Heart right ventricle (tissue), 16 donors: ENCODE measurements at regions not wholly inside any gene's neighbourhood (a gene's known extent, or its start where the extent isn't known, plus 50 kb on each side); places are given as distances from the start of the nearest gene placed in this dataset.

Experiments
- ATAC-seq, 8 donors: fragments of 200-7000 bp; cut with Tn5 transposase; one replicate each; pipeline ENCODE4 v1.9.1; 2020; ENCODE audit warnings: mild to moderate bottlenecking in 8 of 8, moderate library complexity in 8 of 8, moderate number of reproducible peaks in 1 of 8
- DNase-seq, 2 donors: peaks; one replicate each; pipeline ENCODE4 v3.0.0-alpha.2; 2020
- H3K27ac ChIP-seq, 10 donors: fragments of 200-600 bp; sonication (generic) in 2 of 10; one replicate each; pipeline versions ENCODE4 v1.5.0 to v1.8.0; 2020 to 2022; ENCODE audit warnings: mild to moderate bottlenecking in 3 of 10
- H3K27me3 ChIP-seq, 7 donors: fragments of 200-600 bp; one replicate each; pipeline ENCODE4 v1.8.0; 2021 to 2022; ENCODE audit warnings: mild to moderate bottlenecking in 2 of 7
- H3K36me3 ChIP-seq, 9 donors: fragments of 200-600 bp; sonication (generic) in 1 of 9; one replicate each; pipeline versions ENCODE4 v1.5.0 to v1.8.0; 2020 to 2022; ENCODE audit warnings: mild to moderate bottlenecking in 2 of 9
- H3K4me1 ChIP-seq, 9 donors: fragments of 200-600 bp; sonication (generic) in 1 of 9; one replicate each; pipeline versions ENCODE4 v1.5.0 to v1.8.0; 2020 to 2022; ENCODE audit warnings: mild to moderate bottlenecking in 4 of 9
- H3K4me3 ChIP-seq, 10 donors: fragments of 200-600 bp; sonication (generic) in 2 of 10; one replicate each; pipeline versions ENCODE4 v1.5.0 to v1.8.0; 2020 to 2022; ENCODE audit warnings: mild to moderate bottlenecking in 7 of 10, moderate library complexity in 2 of 10
- H3K9me3 ChIP-seq, 11 donors: fragments of 200-600 bp in 10 of 11; sonication (generic) in 2 of 11; one replicate each; pipeline versions ENCODE4 v1.5.0 to v1.8.0; 2013 to 2022; ENCODE audit warnings: mild to moderate bottlenecking in 2 of 11, control low read depth in 1 of 11, moderate library complexity in 1 of 11
- CTCF ChIP-seq, 9 donors: fragments of 200-600 bp; sonication (generic) in 2 of 9; IDR thresholded peaks; one replicate each; pipeline versions ENCODE4 v1.5.0 to v1.8.0; 2021 to 2022; ENCODE audit warnings: antibody characterized with exemption in 9 of 9, mild to moderate bottlenecking in 5 of 9, moderate library complexity in 1 of 9
- WGBS, 2 donors: extraction: QIAGEN DNeasy Blood & Tissue Kit; methylation state at CpG; one replicate each; pipeline ENCODE4 v1.1.7; 2013; ENCODE audit warnings: inconsistent platforms in 1 of 2; 5-methylcytosine and 5-hydroxymethylcytosine counted together
- intact Hi-C, 10 donors: fragments of 100-400 bp; cut with DNase I; formaldehyde crosslinking; loops; one replicate each; pipeline versions ENCODE4 v1.11.1 to v1.14.2; 2022
- donor health status: Arrhythmogenic right ventricular cardiomyopathy.
- donor health status: ischemic (EF 13 %, LVEDD 7.1; RV severe dilation, severe dysfunction).
- donor health status: healthy with polysubstance abuse.
- donor health status: DM: no; HTN: yes; CAD: no.
- donor health status: DM: no; HTN: no; CAD: no.
- donor health status: ischemic (EF 25% LVEDD 6.9; RV normal size, moderate dysfunction).
- donor health status: ischemic (EF 25% LVEDD 5.7; RV mildly dilated, moderate dysfunction).
- donor health status: healthy.
- donor health status: DM: yes; HTN: yes; CAD: no.
- donor health status: Ischemic cardiomyopathy.
- donor health status: ischemic (EF 35%, LVEDD 5.7; RV mildly dilated, moderate dysfunction).
- donor health status: nonischemic (EF 11% LVEDD 7.7; RV severe dilation, severe dysfunction).
- donor health status: DM: yes; HTN: yes; CAD: no.
- donor health status: PGD.
- donor health status: ischemic (EF 29% LVEDD 5.4; RV normal size, mild dysfunction).
- donor health status: nonischemic (EF 23%, LVEDD 6.1; RV moderate dilation, normal function).

- intact Hi-C loops, result no loop called here
- no peak for ATAC-seq
- Histone ChIP-seq H3K27me3 (peaks cover 0 to 12% (median 0%) of the 10 kb centered on the region in 7 donors), H3K9me3 (peaks cover 0 to 11% (median 0%) of the 10 kb centered on the region in 11 donors), H3K4me3 (no peak overlapping the region), H3K36me3 (no peaks in the 10 kb centered on the region), H3K4me1 (no peaks in the 10 kb centered on the region), H3K27ac (no peak overlapping the region)
- TF ChIP-seq CTCF (IDR thresholded peaks at IDR 0.05), result no peak
- no peak for DNase-seq
- 60 to 66% methylated on average over 3 of the region's 3 CpGs for WGBS, 2 donors
Measured at GRCh38 chr17:72253597-72253996, 132.8 kb downstream of the SOX9 start.

DNA sequence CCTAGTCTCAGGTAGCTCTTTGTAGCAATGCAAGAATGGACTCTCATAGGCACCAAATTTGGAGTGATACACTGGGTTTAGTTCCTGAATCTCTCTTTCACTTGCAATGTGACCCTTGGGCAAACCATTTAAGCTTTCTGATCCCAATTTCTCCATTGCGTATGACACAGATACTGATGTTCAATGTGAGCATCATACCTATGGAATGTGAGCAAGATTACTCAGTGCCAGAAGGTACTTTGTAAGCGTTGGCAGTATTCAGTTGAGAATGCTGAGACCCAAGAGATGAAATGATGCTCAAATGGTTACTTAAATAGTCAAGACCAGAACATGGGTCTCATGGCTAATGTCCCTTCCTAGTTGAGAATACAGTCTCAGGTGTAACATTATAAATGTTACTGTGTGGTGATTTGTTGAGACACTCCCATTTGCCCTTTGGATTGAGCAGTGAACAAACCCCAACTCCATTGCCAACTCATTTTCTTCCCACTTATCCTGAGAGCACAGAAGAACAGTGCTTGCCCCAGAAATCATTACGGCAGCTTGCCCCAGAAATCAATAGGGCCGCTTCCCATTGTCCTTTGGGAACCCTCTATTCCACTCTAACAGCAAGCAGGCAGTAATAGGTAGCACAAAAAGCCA is 134.1 kb downstream of the SOX9 start:
- H3K9me3 ChIP-seq, result peaks cover 0 to 11% (median 0%) of the 10 kb centered on the region in 11 donors
- DNase-seq, result no peak
- TF ChIP-seq CTCF (IDR thresholded peaks at IDR 0.05), result no peak
- no peak for ATAC-seq
- H3K4me3 ChIP-seq, result no peak overlapping the region
- peaks cover 0 to 9% (median 0%) of the 10 kb centered on the region in 7 donors for H3K27me3 ChIP-seq
- no peaks in the 10 kb centered on the region for H3K4me1 ChIP-seq
- WGBS, 2 donors, result 89 to 90% methylated on average over 4 of the region's 4 CpGs
- intact Hi-C loops, result no loop called here
- no peaks in the 10 kb centered on the region for H3K36me3 ChIP-seq
- no peak overlapping the region for H3K27ac ChIP-seq

DNA sequence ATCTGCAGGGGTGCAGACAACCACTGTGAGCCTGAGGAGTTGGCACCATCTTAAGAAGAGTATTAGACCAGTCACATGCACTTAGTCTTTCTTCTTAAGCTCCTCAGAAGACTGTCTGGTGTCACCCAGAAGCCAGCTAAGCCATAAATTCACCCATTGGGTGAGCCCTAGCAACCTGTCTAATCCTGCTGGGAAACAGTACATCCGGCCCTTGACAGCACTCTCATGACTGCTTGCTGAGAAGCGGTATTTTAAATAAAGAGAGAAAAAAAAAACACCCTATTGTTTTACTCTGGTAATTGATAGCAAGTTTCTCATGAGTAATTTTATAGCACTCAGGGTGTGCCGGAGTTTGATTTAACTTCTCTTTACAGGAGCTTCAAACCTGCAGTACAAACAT is 134.7 kb downstream of the SOX9 start:
- Histone ChIP-seq H3K27ac (no peak overlapping the region), H3K27me3 (peaks cover 0 to 9% (median 0%) of the 10 kb centered on the region in 7 donors), H3K4me1 (no peaks in the 10 kb centered on the region), H3K9me3 (peaks cover 0 to 11% (median 0%) of the 10 kb centered on the region in 11 donors), H3K4me3 (no peak overlapping the region), H3K36me3 (no peaks in the 10 kb centered on the region)
- no peak for DNase-seq
- ATAC-seq, result no peak
- no peak for TF ChIP-seq CTCF (IDR thresholded peaks at IDR 0.05)
- intact Hi-C loops, result no loop called here
- WGBS, 2 donors, result 81 to 86% methylated on average over 3 of the region's 3 CpGs

DNA sequence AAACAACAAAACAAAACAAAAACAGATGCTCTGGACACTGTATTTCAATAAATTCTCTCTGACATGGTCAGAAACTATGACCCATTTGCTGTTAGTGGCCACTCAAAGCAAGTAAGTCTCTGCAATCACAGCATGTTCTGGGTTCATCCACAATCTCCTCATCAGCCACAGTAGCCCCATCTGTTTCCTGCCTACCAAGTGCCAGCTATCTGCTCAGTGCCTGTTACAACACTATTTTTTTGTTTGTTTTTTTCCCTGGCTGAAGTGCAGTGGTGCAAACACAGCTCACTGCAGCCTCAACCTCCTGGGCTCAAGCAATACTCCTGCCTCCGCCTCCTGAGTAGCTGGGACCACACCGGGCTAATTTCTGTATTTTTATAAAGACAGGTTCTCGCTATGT is 137.9 kb downstream of the SOX9 start:
- Histone ChIP-seq H3K9me3 (peaks cover 0 to 11% (median 0%) of the 10 kb centered on the region in 11 donors), H3K27me3 (peaks cover 0 to 8% (median 0%) of the 10 kb centered on the region in 7 donors), H3K4me3 (no peak overlapping the region), H3K27ac (no peak overlapping the region), H3K4me1 (no peaks in the 10 kb centered on the region), H3K36me3 (no peaks in the 10 kb centered on the region)
- WGBS, 2 donors, result 87 to 88% methylated on average over 3 of the region's 3 CpGs
- no peak for DNase-seq
- intact Hi-C loops, result no loop called here
- no peak for ATAC-seq
- TF ChIP-seq CTCF (IDR thresholded peaks at IDR 0.05), result no peak
